ENCODE measurements at regions not wholly inside any gene's neighbourhood (a gene's known extent, or its start where the extent isn't known, plus 50 kb on each side); places are given as distances from the start of the nearest gene placed in this dataset.

- H3K4me1 ChIP-seq (ENCODE audit: control insufficient read depth, extremely low read depth, insufficient read depth, low read length), result no peaks in the 10 kb centered on the region
- no peaks in the 10 kb centered on the region for H3K9me3 ChIP-seq (replicated peaks; ENCODE audit: control insufficient read depth, insufficient read depth, low read length)
- ChIA-PET CTCF (interaction anchor here (0.8 kb wide), 1 partner anchor 9 kb away, joined by 3 read pairs; no protein-coding TSS in a partner anchor), POLR2A (no interaction called here)
- no peak overlapping the region for H3K4me2 ChIP-seq (ENCODE audit: insufficient read depth, low read length)
- H3K27ac ChIP-seq (ENCODE audit: insufficient read depth, low read depth, low read length), result no peak overlapping the region
- H4K20me1 ChIP-seq (replicated peaks; ENCODE audit: control insufficient read depth, extremely low read depth, insufficient read depth, low read length), result no peaks in the 10 kb centered on the region
- H2AFZ ChIP-seq (ENCODE audit: low read depth, low read length), result no peak overlapping the region
- no peak for DNase-seq (ENCODE audit: low read depth, low spot score)
- intact Hi-C loops (cut with micrococcal nuclease), result no loop called here
- FAIRE-seq, result no peak
- TF ChIP-seq JUN (IDR thresholded peaks at IDR 0.05; ENCODE audit: borderline replicate concordance, insufficient read depth, insufficient read length, low read depth) (no peak), FOS (IDR thresholded peaks at IDR 0.05; ENCODE audit: borderline replicate concordance, insufficient read depth, low read length) (no peak), CTCF (IDR thresholded peaks at IDR 0.05; ENCODE audit: extremely low read depth in 1 of 2, insufficient read depth in 1 of 2, low read depth in 1 of 2, low read length in 2 of 2) (no peak), MYC (IDR thresholded peaks at IDR 0.05; ENCODE audit: low read depth, low read length) (no peak), GATA2 (IDR thresholded peaks at IDR 0.05; ENCODE audit: insufficient read depth, insufficient read length, low read depth, low read length) (no peak), MAX (IDR thresholded peaks at IDR 0.05; ENCODE audit: insufficient read depth, insufficient read length) (no peak), POLR2AphosphoS5 (IDR thresholded peaks at IDR 0.05; ENCODE audit: insufficient read depth, low read depth, low read length) (no peak), EZH2 (IDR thresholded peaks at IDR 0.05; ENCODE audit: borderline replicate concordance, low read depth, low read length, severe bottlenecking) (no peak), POLR2A (IDR thresholded peaks at IDR 0.05; ENCODE audit: low read depth, low read length) (no peak)
- no peak overlapping the region for H3K4me3 ChIP-seq (replicated peaks in 1 of 3; ENCODE audit: insufficient read depth in 1 of 3, low read depth in 1 of 3, low read length in 3 of 3)
- H3K9me1 ChIP-seq (replicated peaks; ENCODE audit: control insufficient read depth, extremely low read depth, insufficient read depth, low read length), result no peaks in the 10 kb centered on the region
- peaks cover 16 to 24% of the 10 kb centered on the region in 2 experiments for H3K27me3 ChIP-seq (ENCODE audit: control insufficient read depth in 2 of 2, insufficient read depth in 2 of 2, low read length in 2 of 2)
- dilution Hi-C loops (cut with MboI; ENCODE audit: extremely low pct_ligation_motif_present, low sequenced_read_pairs), result no loop called here
- no peaks in the 10 kb centered on the region for H3K36me3 ChIP-seq (ENCODE audit: control insufficient read depth in 2 of 2, extremely low read depth in 1 of 2, insufficient read depth in 2 of 2, low read length in 2 of 2)
- no peaks in the 10 kb centered on the region for H3K79me2 ChIP-seq (ENCODE audit: control insufficient read depth, insufficient read depth, low read length)
- no TSS peak for BruUV-seq (replicated peaks)
- H3K9ac ChIP-seq (replicated peaks; ENCODE audit: extremely low read depth, insufficient read depth, low read length), result no peak overlapping the region
Measured at GRCh38 chr7:25887266-25887665, 264.7 kb upstream of the NFE2L3 start.
